KMS-11 (cell line): ENCODE measurements at regions not wholly inside any gene's neighbourhood (a gene's known extent, or its start where the extent isn't known, plus 50 kb on each side); places are given as distances from the start of the nearest gene placed in this dataset.
A peak's percentile ranks its signal among the peaks of the same experiment; 100 is the strongest.

Experiments used
- H2AFZ ChIP-seq: fragments of 200-600 bp; sonication (generic); 2 replicates; pipeline ENCODE4 v1.6.1; 2016; ENCODE audit warnings: antibody characterized with exemption, mixed run types, low read depth
- H3K27ac ChIP-seq: fragments of 200-600 bp; sonication (generic); 2 replicates; pipeline ENCODE4 v1.6.1; 2016; ENCODE audit warnings: mild to moderate bottlenecking, mixed run types
- H3K27me3 ChIP-seq: fragments of 200-600 bp; sonication (generic); 2 replicates; pipeline ENCODE4 v1.6.1; 2017; ENCODE audit warnings: mild to moderate bottlenecking, low read depth, mixed run types, moderate library complexity; ENCODE audit not compliant: insufficient read depth
- H3K36me3 ChIP-seq: fragments of 200-600 bp; sonication (generic); 2 replicates; pipeline ENCODE4 v1.6.1; 2017; ENCODE audit warnings: mild to moderate bottlenecking, mixed run types; ENCODE audit not compliant: insufficient read depth
- H3K4me1 ChIP-seq: fragments of 200-600 bp; sonication (generic); 2 replicates; pipeline ENCODE4 v1.6.1; 2016; ENCODE audit warnings: mild to moderate bottlenecking, low read depth, mixed run types; ENCODE audit not compliant: poor library complexity, severe bottlenecking
- H3K4me2 ChIP-seq: fragments of 200-600 bp; sonication (generic); 2 replicates; pipeline ENCODE4 v1.7.0; 2016; ENCODE audit warnings: mild to moderate bottlenecking, mixed run types
- H3K4me3 ChIP-seq: fragments of 200-600 bp; sonication (generic); IDR thresholded peaks from 2 replicates; pipeline ENCODE4 v1.6.1; 2017; ENCODE audit warnings: low read depth, low read length, mixed read lengths; ENCODE audit not compliant: insufficient read depth
- H3K79me2 ChIP-seq: fragments of 200-600 bp; sonication (generic); 2 replicates; pipeline ENCODE4 v1.6.1; 2016; ENCODE audit warnings: low read depth, mixed run types; ENCODE audit not compliant: insufficient read depth
- H3K9ac ChIP-seq: fragments of 200-600 bp; sonication (generic); 2 replicates; pipeline ENCODE4 v1.6.1; 2016; ENCODE audit warnings: mild to moderate bottlenecking, mixed run types
- H4K20me1 ChIP-seq: fragments of 200-600 bp; sonication (generic); 2 replicates; pipeline ENCODE4 v1.6.1; 2016; ENCODE audit warnings: mild to moderate bottlenecking, mixed run types; ENCODE audit not compliant: insufficient read depth
- CTCF ChIP-seq: fragments of 200-600 bp; sonication (generic); conservative IDR thresholded peaks from 2 replicates; pipeline ENCODE4 v1.6.1; 2017; ENCODE audit warnings: low read depth, mild to moderate bottlenecking, antibody characterized with exemption, low read length, moderate library complexity, mixed read lengths

DNA sequence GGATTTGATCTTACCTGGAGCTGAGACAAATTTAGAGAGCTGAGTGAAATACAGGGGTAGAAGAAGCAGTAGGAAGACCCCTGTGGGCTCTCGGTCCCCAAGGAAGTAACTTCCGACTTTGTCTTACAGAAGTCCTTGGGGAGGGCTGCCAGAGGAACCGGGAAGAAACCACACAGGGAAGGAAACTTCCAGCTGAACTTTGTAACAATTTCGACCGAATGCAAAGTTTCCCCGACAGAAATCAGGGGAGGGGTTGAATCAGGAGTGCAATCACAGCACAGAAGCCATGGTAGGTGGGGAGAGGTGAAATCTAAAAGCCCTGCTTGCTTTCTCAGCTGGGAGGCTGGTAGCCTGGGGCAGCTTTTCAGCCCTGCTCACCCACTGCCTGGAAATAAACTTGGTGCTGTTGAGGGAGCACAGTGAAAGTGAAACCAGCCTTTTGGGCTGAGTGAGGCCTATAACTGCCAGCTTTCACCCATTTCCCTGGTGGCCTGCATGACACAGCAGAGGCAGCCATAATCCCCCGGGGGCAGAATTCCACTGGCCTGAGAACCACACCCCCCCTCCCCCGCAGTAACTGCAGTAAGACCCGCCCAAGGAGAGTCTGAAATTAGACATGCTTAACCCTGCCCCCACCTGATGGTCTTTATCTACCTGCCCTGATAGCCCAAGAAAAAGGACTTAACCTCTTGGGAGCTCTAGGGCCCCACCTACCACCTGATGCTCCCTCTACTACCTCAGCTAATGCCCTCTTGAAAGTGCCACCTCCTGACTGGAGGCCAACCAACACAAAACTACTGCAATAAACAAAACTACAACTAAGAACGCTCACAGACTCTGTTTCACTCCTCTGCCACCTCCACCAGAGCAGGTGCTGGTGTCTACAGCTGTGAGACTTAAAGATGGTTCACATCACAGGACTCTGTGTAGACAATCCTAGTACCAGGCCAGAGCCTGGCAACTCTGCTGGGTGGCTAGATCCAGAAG lies 248.2 kb downstream of the PARM1 start:
- H3K79me2 ChIP-seq, result no peaks in the 10 kb centered on the region
- peak overlapping the region; percentile 71 for H3K9ac ChIP-seq
- peak overlapping the region; percentile 47 for H3K4me2 ChIP-seq
- peak overlapping the region; percentile 75 for H3K27ac ChIP-seq
- no peak for TF ChIP-seq CTCF
- no peaks in the 10 kb centered on the region for H3K36me3 ChIP-seq
- no peaks in the 10 kb centered on the region for H3K27me3 ChIP-seq
- H4K20me1 ChIP-seq, result no peaks in the 10 kb centered on the region
- H3K4me3 ChIP-seq, result peak overlapping the region; percentile 43
- H3K4me1 ChIP-seq, result peaks cover 23% of the 10 kb centered on the region
- H2AFZ ChIP-seq, result peak overlapping the region; percentile 57

DNA sequence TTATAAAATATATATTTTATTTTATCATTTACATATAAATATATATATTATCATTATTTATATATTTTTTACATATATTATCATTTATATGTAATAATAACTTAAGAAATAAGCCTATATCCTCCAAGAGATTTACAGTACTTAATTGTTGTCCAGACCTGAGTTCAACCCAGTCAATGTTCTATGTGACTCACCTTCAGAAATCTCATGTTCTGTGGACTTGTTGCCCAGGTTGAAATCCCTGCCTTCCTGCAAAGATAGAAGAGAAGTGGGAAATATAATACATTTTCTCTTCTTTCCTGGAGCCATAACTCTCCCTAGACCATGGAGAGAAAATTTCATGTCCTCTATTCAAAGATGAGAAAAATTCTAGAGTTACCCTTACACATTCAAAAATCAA lies 247.3 kb downstream of the PARM1 start:
- H3K4me3 ChIP-seq, result no peak overlapping the region
- H3K36me3 ChIP-seq, result no peaks in the 10 kb centered on the region
- no peaks in the 10 kb centered on the region for H3K27me3 ChIP-seq
- peak overlapping the region; percentile 71; the same call in 1 of the 2 replicates for H3K9ac ChIP-seq
- no peaks in the 10 kb centered on the region for H4K20me1 ChIP-seq
- H3K79me2 ChIP-seq, result no peaks in the 10 kb centered on the region
- peak overlapping the region; percentile 57 for H2AFZ ChIP-seq
- TF ChIP-seq CTCF, result no peak
- H3K4me2 ChIP-seq, result peak overlapping the region; percentile 47; the same call in 1 of the 2 replicates
- H3K27ac ChIP-seq, result peak overlapping the region; percentile 75
- peaks cover 23% of the 10 kb centered on the region for H3K4me1 ChIP-seq

- Histone ChIP-seq H3K4me1 (peaks cover 23% of the 10 kb centered on the region), H4K20me1 (no peaks in the 10 kb centered on the region), H2AFZ (no peak overlapping the region), H3K4me2 (no peak overlapping the region), H3K9ac (no peak overlapping the region), H3K4me3 (no peak overlapping the region), H3K27me3 (no peaks in the 10 kb centered on the region), H3K36me3 (no peaks in the 10 kb centered on the region), H3K27ac (no peak overlapping the region), H3K79me2 (no peaks in the 10 kb centered on the region)
- no peak for TF ChIP-seq CTCF
Measured at GRCh38 chr4:75179510-75179909, 246.6 kb downstream of the PARM1 start.

DNA sequence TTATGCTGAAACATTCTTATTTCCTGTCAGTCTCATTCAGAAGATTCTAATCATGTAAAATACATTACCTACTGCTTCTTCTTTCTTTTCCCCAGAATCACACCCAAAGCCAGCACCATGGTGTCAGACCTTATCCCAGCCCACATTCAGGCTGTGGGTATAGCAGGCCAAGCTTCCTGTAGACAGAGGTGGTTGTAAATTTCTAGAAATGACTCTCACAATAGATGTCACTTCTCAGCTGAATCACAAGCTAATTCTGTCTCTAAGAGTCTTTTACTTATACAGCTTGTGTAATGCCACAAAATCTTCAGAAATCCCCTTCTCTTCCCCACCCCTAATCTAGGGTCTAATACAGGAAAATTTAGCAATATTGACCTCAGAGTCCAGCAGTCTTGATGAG lies 239.6 kb downstream of the PARM1 start:
- no peaks in the 10 kb centered on the region for H3K27me3 ChIP-seq
- no peaks in the 10 kb centered on the region for H3K36me3 ChIP-seq
- no peak overlapping the region for H3K9ac ChIP-seq
- H3K4me2 ChIP-seq, result no peak overlapping the region; the same call in 1 of the 2 replicates
- no peak for TF ChIP-seq CTCF
- H3K79me2 ChIP-seq, result no peaks in the 10 kb centered on the region
- 0 out of 2 replicates have a peak overlapping the region, but pooled peaks have one; percentile 2 for H2AFZ ChIP-seq
- H4K20me1 ChIP-seq, result no peaks in the 10 kb centered on the region
- H3K27ac ChIP-seq, result no peak overlapping the region
- peaks cover 9% of the 10 kb centered on the region for H3K4me1 ChIP-seq
- no peak overlapping the region for H3K4me3 ChIP-seq
